ENCODE measurements at regions not wholly inside any gene's neighbourhood (a gene's known extent, or its start where the extent isn't known, plus 50 kb on each side); places are given as distances from the start of the nearest gene placed in this dataset.
"Not testable (repeated sequence)": the region's sequence is repeated elsewhere in the genome, so short reads cannot be mapped to it uniquely, and the experiment has no call there.

- DNase-seq (ENCODE audit: low read depth in 2 of 2) = no peak
Measured at GRCh38 chr1:82783044-82783443, 982.3 kb downstream of the ADGRL2 start.

GRCh38 chr1:82782599-82782998 lies 981.9 kb downstream of the ADGRL2 start:
- no peak for DNase-seq (ENCODE audit: low read depth in 2 of 2)

- no peak for DNase-seq (ENCODE audit: low read depth in 2 of 2)
Measured at GRCh38 chr1:82778612-82779011, 977.9 kb downstream of the ADGRL2 start.

GRCh38 chr1:82777240-82777639 lies 976.5 kb downstream of the ADGRL2 start:
- DNase-seq (ENCODE audit: low read depth in 2 of 2) = no peak

GRCh38 chr1:82776730-82777129 lies 976.0 kb downstream of the ADGRL2 start:
- DNase-seq (ENCODE audit: low read depth in 2 of 2) = not testable (repeated sequence)

GRCh38 chr1:82775406-82776000 lies 974.8 kb downstream of the ADGRL2 start:
- DNase-seq (ENCODE audit: low read depth in 2 of 2) = peak; percentile 17 to 23

GRCh38 chr1:82762829-82763532 lies 962.2 kb downstream of the ADGRL2 start:
- DNase-seq (ENCODE audit: low read depth in 2 of 2) = no peak

GRCh38 chr1:82759035-82759434 lies 958.3 kb downstream of the ADGRL2 start:
- peak in 1 of 2 donors; percentile 28 for DNase-seq (ENCODE audit: low read depth in 2 of 2)

- no peak for DNase-seq (ENCODE audit: low read depth in 2 of 2)
Measured at GRCh38 chr1:82755671-82756070, 954.9 kb downstream of the ADGRL2 start.

- no peak for DNase-seq (ENCODE audit: low read depth in 2 of 2)
Measured at GRCh38 chr1:82755191-82755590, 954.5 kb downstream of the ADGRL2 start.

GRCh38 chr1:82752046-82752445 lies 951.3 kb downstream of the ADGRL2 start:
- no peak for DNase-seq (ENCODE audit: low read depth in 2 of 2)

GRCh38 chr1:82733645-82734044 lies 932.9 kb downstream of the ADGRL2 start:
- DNase-seq (ENCODE audit: low read depth in 2 of 2) = no peak

GRCh38 chr1:82731216-82731615 lies 930.5 kb downstream of the ADGRL2 start:
- DNase-seq (ENCODE audit: low read depth in 2 of 2) = no peak

GRCh38 chr1:82728206-82728605 lies 927.5 kb downstream of the ADGRL2 start:
- no peak for DNase-seq (ENCODE audit: low read depth in 2 of 2)

- DNase-seq (ENCODE audit: low read depth in 2 of 2) = no peak
Measured at GRCh38 chr1:82724246-82724645, 923.5 kb downstream of the ADGRL2 start.

- no peak for DNase-seq (ENCODE audit: low read depth in 2 of 2)
Measured at GRCh38 chr1:82722608-82723007, 921.9 kb downstream of the ADGRL2 start.

- DNase-seq (ENCODE audit: low read depth in 2 of 2) = no peak
Measured at GRCh38 chr1:82721702-82722101, 921.0 kb downstream of the ADGRL2 start.

GRCh38 chr1:82718719-82719419 lies 918.1 kb downstream of the ADGRL2 start:
- DNase-seq (ENCODE audit: low read depth in 2 of 2) = no peak

GRCh38 chr1:82710091-82710490 lies 909.4 kb downstream of the ADGRL2 start:
- DNase-seq (ENCODE audit: low read depth in 2 of 2) = peak in 1 of 2 donors; percentile 10

GRCh38 chr1:82707681-82708080 lies 906.9 kb downstream of the ADGRL2 start:
- DNase-seq (ENCODE audit: low read depth in 2 of 2) = no peak

GRCh38 chr1:82706741-82707140 lies 906.0 kb downstream of the ADGRL2 start:
- DNase-seq (ENCODE audit: low read depth in 2 of 2) = no peak

- peak in 1 of 2 donors; percentile 46 for DNase-seq (ENCODE audit: low read depth in 2 of 2)
Measured at GRCh38 chr1:82704966-82705365, 904.2 kb downstream of the ADGRL2 start.

- peak; percentile 55 to 95 for DNase-seq (ENCODE audit: low read depth in 2 of 2)
Measured at GRCh38 chr1:82704393-82704792, 903.7 kb downstream of the ADGRL2 start.

Data from lung microvascular endothelial cell (primary cell).